Suprapubic skin (tissue), 4 donors: ENCODE measurements at regions not wholly inside any gene's neighbourhood (a gene's known extent, or its start where the extent isn't known, plus 50 kb on each side); places are given as distances from the start of the nearest gene placed in this dataset.

Experiments
- POLR2A ChIP-seq, 2 donors: fragments of 450-650 bp; IDR thresholded peaks; one replicate each; pipeline ENCODE4 v1.6.1; 2017; ENCODE audit warnings: antibody characterized with exemption in 2 of 2, mild to moderate bottlenecking in 2 of 2, moderate library complexity in 2 of 2
- POLR2AphosphoS5 ChIP-seq, 3 donors: sonication (generic); formaldehyde crosslinking; IDR thresholded peaks; one replicate each; pipeline ENCODE4 v1.6.1; 2017; ENCODE audit warnings: antibody characterized with exemption in 3 of 3
- TF ChIP-seq, protein P1 (sequence below), 2 donors: fragments of 200-600 bp in 1 of 2; fragments of 450-650 bp in 1 of 2; sonication (generic) in 1 of 2; IDR thresholded peaks; one replicate each; pipeline ENCODE4 v1.5.1; 2016 to 2019; ENCODE audit warnings: antibody characterized with exemption in 2 of 2, mild to moderate bottlenecking in 1 of 2, moderate library complexity in 1 of 2

DNA sequence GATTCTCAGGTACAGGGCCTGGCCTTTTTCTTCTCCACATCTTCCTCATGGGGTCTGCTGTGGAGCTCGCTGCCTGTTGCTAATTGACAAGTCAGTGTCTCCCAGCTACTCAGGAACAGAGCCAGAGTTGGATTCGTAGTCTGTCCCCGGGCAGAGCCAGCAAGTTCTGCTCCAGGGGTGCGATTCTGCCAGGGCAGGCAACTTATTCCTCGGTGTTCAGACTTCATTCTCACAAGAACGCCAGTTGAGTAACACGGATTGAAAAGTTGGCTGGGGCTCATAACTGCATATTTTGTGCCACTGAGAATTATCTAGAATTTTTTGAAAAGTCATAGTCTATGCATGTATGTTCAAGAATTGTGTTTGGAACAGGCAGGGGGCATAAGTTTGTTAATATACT is 336.7 kb upstream of the NPVF start:
- TF ChIP-seq, protein P1, sequence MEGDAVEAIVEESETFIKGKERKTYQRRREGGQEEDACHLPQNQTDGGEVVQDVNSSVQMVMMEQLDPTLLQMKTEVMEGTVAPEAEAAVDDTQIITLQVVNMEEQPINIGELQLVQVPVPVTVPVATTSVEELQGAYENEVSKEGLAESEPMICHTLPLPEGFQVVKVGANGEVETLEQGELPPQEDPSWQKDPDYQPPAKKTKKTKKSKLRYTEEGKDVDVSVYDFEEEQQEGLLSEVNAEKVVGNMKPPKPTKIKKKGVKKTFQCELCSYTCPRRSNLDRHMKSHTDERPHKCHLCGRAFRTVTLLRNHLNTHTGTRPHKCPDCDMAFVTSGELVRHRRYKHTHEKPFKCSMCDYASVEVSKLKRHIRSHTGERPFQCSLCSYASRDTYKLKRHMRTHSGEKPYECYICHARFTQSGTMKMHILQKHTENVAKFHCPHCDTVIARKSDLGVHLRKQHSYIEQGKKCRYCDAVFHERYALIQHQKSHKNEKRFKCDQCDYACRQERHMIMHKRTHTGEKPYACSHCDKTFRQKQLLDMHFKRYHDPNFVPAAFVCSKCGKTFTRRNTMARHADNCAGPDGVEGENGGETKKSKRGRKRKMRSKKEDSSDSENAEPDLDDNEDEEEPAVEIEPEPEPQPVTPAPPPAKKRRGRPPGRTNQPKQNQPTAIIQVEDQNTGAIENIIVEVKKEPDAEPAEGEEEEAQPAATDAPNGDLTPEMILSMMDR (IDR thresholded peaks at IDR 0.05), result no peak
- no peak for TF ChIP-seq POLR2A (IDR thresholded peaks at IDR 0.05)
- no peak for TF ChIP-seq POLR2AphosphoS5 (IDR thresholded peaks at IDR 0.05)
